ENCODE measurements at regions not wholly inside any gene's neighbourhood (a gene's known extent, or its start where the extent isn't known, plus 50 kb on each side); places are given as distances from the start of the nearest gene placed in this dataset.
A peak's percentile ranks its signal among the peaks of the same experiment; 100 is the strongest.

- no peak for DNase-seq
These were observed 488.7 kb upstream of the USP24 start for GRCh38 chr1:55703726-55704363.

DNA sequence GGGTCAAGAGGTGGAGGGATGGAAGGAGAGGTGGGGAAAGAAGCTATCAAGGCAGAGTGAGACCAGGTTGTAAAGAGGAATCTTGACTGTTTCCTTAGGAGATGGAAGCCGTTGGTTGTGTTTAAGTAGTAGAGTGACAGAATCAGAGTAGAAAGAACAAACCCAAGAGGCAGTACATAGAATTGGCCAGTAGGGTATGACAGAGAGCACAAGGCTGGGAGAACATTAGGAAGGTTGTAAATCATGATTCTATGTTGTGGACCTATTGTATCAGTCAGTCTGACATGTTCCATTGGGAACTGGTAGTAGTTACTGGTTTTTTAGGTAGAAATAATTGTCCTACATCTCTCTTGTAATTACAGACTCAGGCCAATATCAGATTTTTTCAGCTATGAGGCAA lies 486.9 kb upstream of the USP24 start:
- no peak for DNase-seq

- peak in 1 of 14 donors; percentile 8 for DNase-seq
These were observed 485.4 kb upstream of the USP24 start for GRCh38 chr1:55700359-55701130.

GRCh38 chr1:55699228-55699627 lies 484.1 kb upstream of the USP24 start:
- no peak for DNase-seq

- no peak for DNase-seq
These were observed 482.9 kb upstream of the USP24 start for GRCh38 chr1:55697997-55698535.

GRCh38 chr1:55696891-55697290 lies 481.7 kb upstream of the USP24 start:
- no peak for DNase-seq

DNA sequence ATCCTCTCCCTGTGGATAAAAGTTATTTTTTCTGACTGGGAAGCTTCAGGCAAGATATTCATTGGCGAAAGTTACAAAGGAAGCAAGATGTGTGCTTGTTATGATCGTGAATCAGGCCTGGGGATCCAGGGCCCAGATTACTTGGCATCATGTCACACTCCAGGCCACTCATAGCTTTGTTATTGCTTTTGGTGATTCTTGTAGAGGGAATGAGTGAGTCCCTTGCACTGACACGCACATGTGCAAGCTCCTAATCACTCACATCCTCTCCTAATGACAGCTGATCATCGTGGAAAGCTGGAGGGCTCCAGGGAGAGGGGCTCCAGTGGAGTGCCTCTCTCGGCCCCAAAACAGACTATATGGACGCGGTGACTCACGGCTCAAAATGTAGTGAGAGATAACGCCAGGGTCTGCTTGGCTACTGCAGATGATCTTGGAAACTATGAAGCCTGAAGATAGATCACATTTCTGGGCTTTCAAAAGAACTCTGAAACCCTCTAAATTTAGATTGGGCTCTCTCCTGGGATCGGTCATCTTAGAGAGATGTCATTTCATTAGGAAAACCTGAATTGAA lies 481.1 kb upstream of the USP24 start:
- no peak for DNase-seq

- no peak for DNase-seq
These were observed 480.4 kb upstream of the USP24 start for GRCh38 chr1:55695552-55695951.

- no peak for DNase-seq
These were observed 480.0 kb upstream of the USP24 start for GRCh38 chr1:55695151-55695550.

GRCh38 chr1:55694310-55694801 lies 479.2 kb upstream of the USP24 start:
- DNase-seq = peak in 1 of 14 donors; percentile 69

GRCh38 chr1:55692726-55693125 lies 477.6 kb upstream of the USP24 start:
- no peak for DNase-seq

DNA sequence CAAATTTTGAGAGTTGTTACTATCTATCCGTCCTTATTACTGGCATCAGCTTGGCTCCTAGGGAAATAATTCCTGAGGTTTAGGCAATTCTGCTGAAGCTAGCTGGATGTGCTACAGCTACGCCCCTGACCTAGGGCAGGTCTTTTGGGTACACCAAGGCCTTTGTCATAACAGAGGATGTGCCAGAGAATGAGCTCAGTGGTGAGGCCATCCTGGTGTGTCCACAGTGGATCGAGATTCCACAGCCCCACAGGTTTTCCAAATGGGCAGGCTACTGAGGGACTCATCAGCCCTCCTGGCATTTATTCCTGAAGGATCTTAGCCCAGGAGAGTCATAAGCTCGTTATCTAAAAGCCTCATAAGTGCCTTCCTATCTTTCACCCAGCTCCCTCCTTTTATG lies 475.2 kb upstream of the USP24 start:
- DNase-seq = no peak

DNA sequence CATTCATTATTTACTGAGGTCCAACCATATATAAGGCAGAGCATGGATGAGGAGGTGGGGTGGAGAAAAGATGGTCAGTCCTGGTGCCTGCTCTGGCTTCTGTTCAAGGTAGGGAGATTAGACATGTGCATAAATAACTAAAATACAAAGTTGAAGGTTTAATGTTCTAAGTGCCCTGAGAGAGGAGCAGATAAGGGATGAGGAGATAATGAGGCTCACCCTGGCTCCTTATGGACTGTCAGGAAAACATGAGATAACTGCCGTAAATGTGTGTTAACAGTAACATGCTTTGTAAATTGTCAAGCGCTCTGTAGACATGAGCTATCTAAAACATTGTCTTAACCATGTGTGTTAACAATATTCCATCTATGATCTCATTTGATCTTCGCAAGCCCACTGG lies 474.6 kb upstream of the USP24 start:
- no peak for DNase-seq

DNA sequence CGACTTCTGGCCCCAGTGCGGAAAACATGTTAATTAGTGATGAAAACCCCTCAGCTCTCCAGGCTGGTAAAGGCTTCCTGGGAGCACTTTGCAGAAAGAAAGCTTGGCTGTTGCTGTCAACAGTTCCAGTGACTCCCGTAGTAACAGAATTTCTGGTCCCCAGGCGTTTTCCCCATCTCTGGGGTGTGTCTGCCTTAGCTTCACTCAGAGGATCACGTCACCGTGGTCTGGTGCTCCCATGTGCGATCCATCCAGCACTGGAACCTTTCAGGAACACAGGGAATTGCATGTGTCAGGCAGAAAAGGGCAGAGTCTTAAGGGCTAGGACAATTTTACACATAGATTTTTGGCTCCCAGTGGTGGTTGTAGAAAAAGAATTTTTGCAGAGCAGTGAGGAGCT lies 470.4 kb upstream of the USP24 start:
- no peak for DNase-seq

DNA sequence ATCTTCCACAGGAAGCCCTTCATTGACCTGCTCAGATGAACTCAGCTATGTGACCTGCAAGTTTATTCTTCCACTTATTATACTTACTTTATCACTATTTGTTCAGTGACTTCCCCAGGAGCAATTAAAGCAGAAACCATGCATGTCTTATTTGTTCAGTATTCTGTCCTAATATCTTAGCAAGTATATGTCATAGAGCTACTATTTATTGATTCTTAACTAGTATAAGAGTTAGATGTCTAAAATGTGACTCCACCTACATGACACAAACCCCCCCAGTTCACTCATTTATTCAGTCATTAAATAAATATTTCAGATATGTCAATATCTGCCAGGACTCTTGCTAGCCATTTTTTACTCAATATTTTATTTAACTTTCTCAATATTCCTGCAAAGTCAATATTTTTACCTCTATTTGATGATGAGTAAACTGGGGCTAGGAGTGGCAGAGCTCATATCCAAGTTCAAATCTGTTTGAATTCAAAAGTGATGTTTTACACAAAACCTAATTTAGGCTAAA lies 469.0 kb upstream of the USP24 start:
- no peak for DNase-seq

DNA sequence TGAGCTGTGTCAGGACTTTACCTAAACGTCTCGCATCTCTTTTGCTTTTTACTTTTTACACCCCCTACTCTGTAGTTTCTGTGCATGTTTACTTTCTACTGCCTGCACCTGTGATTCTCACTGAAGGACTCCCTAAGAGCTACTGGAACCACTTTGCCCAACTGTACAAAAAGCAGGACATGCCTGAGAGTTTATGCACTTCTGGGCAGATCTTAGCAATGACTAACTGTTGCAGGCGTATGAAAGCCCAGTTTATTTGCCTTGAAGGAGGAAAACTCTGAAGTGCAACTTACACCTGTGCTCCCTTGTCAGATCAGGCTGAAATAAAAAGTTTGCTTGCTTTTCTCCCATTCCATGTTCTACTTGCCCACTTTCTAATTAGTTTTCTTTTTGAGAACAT lies 467.0 kb upstream of the USP24 start:
- no peak for DNase-seq

DNA sequence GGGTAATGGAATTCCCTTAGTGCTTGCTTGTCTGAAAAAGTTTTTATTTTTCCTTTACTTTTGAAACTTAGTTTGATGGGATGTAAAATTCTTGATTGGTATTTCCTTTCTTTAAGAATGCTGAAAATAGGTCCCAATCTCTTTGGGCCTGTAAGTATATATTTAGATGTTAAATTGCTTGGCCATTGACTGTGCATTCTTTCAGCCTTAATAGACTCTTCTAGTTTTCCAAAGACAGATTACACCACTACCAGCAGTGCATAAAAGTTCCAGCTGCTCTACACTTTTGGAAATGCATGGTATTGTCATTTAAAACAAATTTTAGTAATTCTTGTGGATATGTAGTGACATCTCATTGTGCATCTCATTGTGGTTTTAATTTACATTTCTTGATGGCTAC lies 464.8 kb upstream of the USP24 start:
- DNase-seq = no peak

- no peak for DNase-seq
These were observed 458.3 kb upstream of the USP24 start for GRCh38 chr1:55673416-55673815.

DNA sequence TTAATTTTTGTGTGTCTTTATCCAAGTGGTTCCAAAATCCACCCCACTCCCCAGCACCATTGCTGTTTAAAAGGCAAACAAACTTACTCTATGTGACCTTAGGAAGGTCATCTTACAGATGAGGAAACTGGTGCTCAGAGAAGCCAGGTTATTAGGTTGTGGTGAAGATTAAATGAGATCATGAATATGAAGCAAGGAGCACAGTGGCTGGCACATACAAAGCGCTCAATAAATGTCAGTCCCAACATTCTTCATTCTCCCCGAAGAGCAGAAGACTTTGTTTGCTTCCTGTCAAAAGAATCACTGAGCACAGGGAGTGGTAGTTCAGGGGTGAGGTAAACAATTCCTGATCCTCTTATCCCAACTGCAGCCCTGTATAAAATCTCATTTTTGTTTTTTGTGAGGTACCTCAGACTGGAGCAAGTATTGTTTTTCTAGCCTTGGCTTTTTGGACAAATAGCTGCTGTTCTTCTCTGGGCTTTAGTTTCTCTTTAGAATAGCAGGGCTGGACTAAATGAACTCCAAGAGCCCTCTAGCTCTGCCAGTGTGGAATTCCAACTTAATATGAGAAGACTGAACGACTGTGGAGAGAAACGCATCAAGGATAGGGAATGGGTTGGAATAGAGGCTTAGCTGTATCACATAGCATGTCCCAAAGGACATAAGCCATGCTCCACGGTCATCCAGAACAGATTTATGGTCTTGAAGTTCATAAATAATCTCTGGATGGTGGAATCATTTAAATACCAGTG lies 455.3 kb upstream of the USP24 start:
- DNase-seq = peak in 1 of 14 donors; percentile 3

DNA sequence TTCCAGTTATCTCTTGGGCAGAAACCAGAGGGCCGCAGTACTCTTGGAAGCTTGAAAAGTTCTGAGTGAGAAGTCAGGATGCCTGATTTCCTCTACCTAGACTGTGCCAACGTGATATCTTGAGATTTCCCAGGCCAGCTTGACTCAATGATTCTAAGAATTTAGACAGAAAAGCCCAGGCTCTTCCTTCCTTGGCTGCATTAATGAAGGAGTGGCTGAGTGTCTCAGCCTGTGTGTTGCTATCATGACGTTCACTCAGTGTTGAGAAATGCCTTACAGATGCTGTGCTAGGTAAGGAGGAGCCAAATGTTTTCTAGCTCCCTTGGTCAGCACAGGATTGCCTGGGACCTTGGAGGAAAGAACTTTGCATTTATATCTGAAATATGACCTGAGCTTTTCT lies 454.1 kb upstream of the USP24 start:
- DNase-seq = no peak

GRCh38 chr1:55662875-55663274 lies 447.7 kb upstream of the USP24 start:
- DNase-seq = no peak

DNA sequence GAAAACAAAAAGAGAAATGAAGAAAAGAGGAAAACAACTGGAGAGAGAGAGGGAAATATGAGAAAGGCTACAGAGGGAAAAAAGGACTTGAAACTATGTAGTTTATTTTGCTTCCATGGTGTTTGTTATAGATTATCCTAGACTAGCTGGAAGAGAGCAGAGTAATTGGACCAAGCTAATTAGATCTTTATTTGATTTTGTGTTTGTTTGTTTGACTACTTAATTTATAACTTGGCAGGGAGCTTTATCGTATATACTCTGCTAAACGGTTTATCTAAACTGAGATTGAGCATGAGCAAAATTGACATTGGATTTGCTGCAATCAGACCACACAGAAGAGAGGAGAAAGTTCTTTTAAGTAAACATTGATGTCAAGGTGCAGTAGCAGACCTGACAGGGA lies 443.8 kb upstream of the USP24 start:
- DNase-seq = no peak

DNA sequence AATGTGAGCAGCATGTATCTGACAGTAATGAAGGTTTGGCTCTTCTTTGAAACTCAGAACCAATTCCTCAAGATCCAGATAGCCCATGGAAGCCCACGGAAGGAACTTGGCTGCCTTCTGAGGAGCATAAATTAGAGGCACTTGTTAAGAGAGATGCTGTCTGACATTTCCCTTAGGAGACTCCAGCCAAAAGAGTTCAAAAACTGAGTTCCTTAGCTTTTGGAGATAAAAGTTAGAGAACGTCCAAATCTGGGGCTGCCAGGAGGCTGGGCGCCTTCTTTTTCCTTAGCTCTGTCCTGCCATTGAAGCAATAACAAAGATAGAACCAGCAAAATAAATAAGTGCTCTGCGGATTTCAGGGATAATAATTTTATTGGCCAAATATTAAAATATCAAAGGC lies 439.6 kb upstream of the USP24 start:
- no peak for DNase-seq

All from C1 segment of cervical spinal cord (tissue), 14 donors.